GM21526 (cell line): ENCODE measurements at regions not wholly inside any gene's neighbourhood (a gene's known extent, or its start where the extent isn't known, plus 50 kb on each side); places are given as distances from the start of the nearest gene placed in this dataset.

Experiments used
- ATAC-seq: cut with Tn5 transposase; IDR thresholded peaks from one replicate; pipeline ENCODE4 v1.9.1; 2021; ENCODE audit warnings: moderate library complexity; ENCODE audit not compliant: unreplicated experiment, low FRiP score

DNA sequence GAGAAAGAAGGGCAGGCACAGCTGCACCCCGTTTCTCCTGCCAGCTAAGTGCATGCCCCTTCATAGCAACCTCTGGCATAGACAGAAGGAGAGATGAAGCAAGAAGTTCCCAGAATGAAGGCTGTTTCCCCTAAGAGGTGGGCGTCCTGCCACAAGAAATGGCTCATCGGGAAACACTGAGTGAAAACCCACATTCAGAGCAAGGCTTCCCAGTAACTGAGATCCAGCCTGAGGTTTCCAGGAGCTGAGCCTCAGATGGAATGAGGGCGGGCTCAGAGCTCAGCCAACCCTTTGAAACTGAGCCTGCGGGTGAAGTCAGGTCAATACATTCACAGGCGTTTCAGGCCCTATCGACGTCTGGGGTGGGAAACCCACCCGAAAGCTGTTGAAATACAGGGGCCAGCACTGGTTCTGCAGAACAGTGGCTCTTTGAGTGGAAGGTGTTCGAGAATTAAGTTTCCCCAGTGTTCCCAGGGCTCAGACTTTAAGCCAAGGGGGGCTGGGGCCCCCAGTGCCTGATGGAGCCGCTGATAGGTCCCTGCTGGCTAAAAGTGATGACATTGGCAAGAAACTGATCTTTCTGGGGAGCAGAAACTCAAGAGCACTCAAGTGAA is 510.2 kb downstream of the RPS24 start:
- ATAC-seq = no peak

DNA sequence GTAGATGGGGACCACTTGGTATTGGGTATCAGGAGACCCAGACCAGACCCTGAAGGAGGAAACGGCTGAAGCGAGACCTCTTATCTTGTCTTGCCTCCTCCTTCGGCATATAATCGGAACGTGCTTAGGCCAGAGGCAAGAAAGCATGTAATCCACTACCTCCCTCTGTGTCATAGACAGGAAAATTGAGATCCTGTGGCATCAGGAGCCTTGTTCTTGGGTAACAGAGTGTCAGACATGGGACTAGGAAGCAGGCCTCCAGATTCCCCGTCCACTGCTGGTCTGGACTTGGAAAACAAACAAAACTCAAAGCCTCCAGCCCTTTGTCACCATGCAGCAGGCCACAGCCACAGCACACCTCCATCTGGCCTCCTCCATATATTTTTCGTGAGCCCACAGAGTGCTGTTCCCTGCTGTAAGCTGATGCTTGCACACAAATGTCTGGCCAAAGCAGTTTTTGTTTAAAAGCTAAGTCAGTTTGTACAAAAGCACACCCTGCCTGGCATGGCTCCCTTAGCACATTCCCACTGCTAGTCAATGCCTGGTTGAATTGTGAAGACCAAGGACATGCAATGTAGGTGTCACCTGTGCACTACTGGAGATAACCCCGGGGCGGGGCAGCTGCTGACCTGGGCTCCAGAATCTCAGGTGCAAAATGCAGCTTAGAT is 510.9 kb downstream of the RPS24 start:
- ATAC-seq = no peak

DNA sequence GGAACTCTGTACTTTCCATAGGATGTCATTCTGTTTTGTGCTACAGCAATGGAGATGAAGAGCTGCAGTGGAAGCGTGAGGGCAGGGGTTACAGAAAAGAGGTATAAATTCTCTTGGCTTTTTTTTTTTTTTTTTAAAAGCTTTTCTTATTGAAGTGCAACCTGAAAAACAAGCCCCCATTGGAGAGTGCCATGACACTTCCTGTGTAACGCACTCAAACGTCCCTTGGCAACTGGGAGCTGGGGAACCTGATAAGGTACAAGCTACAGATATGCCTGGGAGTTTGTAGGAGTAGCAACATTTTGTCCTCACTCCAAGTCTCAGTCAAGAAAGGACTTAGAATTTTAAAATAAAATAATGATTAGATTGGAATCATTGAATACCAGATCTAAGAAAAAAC is 512.1 kb downstream of the RPS24 start:
- ATAC-seq = no peak

DNA sequence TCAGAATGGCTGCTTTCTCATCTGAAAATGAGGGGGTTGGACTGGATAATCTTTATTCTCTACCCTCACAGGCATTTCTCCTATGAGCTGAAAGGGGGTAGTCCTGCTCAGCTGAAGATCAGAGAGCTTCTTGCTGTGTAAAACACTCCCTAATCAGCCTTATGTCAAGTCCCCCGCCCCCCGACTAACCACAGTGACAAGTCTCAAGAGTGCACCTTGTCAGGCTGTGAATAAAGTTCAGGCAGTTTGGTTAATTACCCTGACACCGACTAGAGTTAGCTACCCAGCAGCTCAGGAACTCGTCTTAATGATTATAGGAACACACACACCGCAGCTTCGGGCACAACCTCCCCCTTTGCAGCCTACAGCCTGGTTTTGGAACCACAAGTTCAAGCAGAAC is 513.7 kb downstream of the RPS24 start:
- ATAC-seq = no peak

DNA sequence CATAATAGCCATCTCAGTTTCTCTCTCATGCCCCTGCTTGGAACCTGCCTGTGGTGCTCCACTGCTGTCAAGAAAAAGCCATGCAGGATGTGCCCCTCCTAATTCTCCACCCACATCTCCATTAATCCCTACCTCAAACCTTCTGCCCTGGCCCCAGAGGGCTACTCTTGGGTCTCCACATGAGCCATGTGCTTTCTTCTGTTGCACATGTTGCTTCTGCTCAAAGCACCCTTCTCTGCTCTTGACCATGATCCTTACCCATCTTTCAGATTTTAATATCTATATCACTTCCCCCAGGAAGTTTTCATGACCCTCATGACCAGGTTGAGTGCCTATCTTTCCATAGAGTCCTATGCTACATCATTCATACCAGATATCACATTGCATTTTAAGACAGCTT is 514.2 kb downstream of the RPS24 start:
- no peak for ATAC-seq

DNA sequence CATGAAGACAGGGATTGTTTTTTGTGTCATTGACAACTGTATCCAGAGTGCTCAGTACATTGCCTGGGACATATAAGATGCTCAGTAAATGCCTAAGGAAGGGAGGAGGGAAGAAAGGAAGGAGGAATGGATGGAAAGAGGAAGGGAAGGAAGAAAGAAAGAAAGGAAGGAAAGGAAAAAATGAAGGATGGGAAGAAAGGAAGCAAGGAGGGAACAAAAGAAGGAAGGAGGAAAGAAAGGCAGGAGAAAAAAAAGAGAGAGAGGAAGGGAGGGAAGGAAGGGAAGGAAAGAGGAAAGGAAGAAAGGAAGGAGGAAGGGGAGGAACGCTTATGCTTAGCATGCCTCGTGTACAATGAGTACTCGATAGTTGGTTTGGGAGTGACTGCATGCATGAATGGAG is 514.7 kb downstream of the RPS24 start:
- no peak for ATAC-seq

DNA sequence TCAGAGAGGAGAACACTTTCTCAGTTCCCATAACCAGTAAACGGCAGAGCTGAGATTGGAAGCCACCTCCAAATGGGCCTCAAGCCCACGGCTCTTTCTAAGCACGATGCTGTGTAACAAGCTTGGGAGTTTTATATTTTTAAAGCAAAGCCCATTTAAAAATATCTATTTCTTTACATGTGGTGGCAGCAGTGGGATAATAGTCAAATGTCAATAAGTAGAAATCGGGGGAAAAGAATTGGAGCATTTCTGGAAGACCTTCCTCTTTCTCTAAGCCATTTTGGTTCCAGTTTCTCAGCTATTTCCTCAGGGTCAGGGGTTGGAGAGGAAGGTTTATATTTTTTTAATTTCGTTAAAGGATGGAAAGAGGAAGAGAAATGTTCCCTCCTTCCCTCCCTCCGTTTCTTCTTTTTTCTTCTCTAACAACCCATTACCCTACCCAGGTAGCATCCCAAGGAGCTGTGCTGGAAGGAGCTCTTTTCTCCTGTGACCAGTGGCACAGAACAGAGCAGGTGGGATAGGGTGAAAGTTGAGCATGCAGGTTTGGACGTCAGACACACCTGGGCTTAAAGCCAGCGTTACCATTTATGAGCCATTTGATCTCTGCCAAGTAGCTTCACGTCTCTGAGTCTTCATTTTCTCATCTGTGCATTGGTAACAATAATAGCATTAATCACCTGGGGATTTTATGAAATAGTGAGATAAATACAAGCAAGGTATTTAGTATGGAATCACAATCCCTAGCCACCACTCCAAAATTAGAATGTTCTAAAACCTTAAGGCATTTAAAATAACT is 515.7 kb downstream of the RPS24 start:
- ATAC-seq = no peak

DNA sequence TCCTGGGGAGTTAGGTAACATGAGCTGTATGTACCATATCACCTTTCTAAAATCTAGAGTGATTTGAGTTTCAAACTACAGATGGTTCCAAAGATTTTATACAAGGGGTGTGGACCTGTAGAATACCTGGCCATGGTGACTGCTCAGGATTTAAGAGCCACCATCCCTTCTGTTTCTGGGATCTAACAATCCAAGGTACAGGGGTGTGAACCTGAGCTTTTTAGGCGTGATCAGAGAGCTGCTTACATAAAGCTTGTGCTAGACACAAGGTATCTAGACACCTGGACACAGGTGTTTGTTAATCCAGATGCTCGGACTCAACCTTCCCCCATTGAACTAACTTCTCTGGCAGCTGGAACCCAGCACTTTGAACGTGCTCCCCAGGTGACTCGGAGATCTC is 516.4 kb downstream of the RPS24 start:
- ATAC-seq = no peak

DNA sequence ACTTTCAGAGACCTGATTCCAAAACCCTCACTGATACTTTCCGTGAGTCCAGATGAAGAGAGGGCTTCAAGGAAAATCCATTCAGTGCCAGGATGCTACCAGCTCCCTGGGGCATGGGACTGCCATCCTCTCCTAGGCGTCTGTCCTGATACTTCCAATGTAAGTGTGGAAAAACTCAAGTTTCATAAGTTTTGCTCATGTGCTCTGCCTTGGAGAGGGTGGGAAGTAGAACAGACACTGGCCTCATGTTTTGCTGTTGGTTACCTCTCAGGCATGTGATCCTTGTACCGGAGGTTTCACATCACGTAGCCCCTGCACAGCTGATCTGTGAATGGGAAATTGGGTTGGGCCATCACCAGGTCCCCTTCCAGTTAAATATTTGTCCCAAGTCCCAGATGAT is 517.1 kb downstream of the RPS24 start:
- no peak for ATAC-seq

DNA sequence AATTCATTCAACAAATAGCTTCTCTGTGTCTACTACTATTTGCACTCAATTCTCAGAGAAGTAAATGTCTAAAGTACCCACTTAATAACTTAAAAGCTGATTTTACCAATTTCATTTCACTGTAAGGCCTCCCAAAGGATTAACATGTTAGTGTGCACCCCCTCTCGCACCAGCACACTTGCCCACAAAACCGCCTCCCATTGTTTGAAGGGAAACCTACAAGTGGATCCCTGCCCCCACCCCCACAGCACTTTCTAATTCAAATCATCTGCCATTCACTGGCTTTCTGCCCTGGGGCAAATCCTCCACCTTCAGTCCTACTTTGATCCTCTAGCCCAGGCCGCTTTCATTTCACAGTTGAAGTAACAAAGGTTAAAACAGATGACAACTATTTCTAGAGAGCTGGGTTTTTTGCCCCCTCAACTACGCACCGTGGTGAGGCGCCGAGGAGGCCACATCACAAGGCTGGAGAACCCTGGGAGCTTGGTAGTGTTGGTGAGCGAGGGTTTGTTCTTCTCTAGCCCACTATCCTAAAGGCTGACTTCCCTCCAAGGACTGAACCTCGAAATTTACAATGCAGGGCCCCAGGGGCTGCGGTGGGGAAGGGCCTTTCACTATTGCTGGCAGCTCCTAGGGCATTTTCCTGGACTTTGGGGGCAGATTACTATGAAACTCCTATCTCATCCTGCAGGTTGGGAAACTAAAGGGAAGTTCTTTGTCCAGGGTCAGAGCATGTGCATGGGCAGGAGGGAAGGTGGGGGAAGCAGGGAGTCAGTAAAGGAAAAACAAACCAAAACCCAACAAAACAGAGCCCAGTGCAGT is 517.4 kb upstream of the ZMIZ1 start:
- no peak for ATAC-seq

DNA sequence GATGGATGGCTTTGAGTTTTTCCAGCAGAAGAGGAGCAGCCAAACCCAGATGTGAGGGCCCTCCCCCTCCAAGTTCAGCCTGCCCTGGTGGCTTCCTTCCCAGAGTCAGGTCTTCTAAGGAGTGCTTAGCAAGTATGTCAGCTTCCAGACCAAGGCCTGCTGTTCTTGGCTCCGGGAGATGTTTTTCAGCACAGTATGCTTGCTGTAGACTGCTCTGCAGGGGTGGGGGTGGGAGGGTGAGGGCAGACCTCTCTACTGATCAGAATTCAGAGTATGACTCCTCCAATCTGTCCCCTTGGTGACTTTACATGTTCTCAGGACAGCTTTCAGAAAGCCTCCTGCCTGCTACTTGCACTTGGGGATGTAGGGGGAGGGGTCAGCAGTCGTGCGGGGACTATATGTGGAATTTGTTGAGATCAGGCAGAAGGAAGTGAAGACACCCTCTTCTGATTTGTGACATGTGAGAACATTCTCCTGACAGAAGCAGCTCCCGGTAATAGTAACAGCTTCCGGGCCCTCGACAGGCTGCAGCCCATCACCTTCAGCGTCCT is 516.4 kb upstream of the ZMIZ1 start:
- ATAC-seq = no peak

DNA sequence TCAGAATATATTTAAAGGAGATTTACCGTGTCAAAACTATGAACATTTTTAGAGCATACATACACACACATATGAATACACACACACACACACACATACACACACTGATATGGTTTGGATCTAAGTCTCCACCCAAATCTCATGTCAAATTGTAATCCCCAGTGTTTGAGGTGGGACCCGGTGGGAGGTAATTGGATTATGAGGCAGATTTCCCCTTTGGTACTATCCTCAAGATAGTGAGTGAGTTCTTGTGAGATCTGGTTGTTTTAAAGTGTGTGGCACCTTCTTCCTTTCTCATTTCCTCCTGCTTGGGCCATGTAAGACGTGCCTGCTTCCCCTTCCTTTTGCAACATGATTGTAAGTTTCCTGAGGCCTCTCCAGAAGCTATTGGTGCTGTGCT is 515.0 kb upstream of the ZMIZ1 start:
- ATAC-seq = no peak

DNA sequence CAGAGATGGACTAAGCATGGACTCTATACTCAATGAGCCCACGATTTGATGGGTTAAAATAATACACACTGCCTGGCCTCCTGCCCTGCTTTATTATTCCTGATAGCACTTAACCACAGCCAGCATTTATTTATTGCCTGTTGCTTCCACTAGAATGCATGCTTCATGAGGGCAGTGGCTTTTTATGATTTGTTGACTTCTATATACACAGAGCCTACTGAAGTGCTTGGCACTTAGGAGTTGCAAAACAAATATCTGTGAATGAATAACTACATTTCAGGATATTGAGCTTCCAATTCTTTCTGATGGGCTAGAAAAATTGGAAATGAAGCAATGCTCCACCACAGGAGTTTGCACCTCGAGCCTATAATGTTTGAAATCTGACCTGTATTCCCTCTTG is 513.6 kb upstream of the ZMIZ1 start:
- no peak for ATAC-seq

DNA sequence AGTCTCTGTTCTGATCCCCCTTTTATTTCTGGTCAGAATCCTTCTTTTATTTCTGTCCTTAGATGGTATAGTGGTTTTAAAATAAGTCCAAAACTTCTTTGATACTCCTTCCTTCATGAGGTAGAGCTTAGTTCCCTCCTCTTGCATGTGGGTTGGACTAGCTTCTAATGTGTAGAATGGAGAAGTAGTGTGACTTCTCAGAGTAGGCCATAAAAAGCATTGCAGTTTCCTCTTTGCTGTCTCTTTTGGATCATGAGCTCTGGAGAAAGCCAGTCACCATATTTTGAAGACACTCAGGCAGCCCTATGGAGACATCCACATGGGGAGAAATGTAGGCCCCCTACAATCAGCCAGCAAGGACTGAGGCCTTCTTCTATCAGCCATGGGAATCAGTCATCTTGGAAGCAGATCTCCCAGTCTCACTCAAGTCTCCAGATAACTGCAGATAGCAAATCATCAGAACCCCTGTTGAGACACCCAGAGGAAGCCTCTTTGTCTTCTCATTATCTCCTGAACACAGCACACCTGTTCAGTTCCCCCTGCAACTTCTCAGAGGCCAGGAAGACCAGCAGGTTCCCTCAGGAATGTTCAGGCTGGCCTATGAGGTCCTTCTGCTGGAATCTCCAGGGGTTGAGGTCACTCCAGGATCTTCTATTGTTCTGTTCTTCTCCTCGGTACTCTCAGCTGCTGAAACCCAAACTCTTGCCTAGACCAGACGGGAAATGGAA is 511.9 kb upstream of the ZMIZ1 start:
- no peak for ATAC-seq

DNA sequence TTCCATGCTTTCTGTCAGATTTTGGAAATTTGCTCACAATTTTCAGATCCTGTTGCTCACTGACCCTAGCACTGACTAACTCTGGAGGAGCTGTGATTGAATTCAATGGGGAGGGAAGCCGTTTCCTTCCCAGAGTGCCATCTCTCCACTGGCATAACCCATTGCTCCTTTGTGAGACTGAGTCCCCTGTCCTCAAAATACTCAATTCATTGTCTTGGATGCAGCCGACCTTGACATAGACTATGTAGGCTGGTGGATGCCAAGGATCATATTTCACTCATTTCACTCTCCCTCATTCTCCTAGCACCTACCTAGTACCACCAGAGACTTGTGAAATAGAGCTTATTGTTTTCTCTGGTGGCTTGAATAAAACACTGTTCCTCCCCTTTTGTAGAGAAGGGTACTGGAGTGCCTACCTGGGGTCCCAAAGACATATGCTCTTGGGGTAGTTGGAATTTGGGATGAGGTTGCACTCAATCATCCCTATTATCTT is 511.3 kb upstream of the ZMIZ1 start:
- no peak for ATAC-seq

DNA sequence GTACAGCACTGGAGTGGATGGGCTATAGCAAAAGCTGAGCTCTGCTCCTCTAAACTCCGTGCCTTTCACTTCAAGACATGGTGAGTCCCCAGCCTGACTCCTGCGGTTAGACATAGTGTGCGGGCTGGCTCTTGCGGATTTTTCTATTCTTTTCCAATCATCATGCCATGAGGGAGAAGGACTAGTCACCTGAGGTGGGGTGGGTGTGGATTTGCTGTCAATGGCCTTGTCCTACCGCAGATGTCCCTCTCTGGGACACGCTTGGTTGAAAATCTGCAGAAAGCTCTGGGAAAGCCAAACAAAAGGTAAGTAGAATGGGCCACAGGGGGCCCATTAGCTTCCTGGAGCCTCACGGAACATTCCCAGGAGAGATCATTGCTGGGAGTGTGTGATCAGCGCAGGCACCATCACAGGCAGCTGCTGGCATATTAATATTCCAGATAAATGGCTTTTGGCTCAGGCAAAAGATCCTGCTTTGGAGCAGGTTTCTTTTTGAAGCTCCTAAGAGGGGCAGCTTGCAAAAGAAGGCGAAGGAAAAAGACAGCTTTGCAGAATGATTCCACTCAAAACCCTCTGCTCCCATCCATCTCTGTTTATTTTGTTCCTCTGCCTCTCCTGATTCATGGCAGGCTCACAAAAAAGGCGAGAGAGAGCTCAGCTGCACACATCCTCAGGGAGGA is 509.0 kb upstream of the ZMIZ1 start:
- no peak for ATAC-seq

DNA sequence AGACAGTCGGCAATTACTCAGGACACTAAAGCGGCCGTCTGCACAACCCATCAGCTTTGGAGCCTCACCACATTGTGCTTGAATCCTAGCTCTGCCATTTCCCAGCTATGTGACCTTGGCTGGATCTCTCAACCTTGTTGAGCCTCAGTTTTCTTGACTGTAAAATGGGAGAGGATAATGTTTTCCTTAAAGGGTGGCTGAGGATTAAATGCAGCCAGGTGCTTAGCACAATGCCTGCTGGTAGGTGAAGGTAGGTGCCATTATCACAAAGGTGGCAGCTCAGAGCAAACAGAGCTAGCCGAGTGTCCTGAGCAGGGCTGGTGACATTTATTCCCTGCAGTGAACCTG is 508.5 kb upstream of the ZMIZ1 start:
- no peak for ATAC-seq

DNA sequence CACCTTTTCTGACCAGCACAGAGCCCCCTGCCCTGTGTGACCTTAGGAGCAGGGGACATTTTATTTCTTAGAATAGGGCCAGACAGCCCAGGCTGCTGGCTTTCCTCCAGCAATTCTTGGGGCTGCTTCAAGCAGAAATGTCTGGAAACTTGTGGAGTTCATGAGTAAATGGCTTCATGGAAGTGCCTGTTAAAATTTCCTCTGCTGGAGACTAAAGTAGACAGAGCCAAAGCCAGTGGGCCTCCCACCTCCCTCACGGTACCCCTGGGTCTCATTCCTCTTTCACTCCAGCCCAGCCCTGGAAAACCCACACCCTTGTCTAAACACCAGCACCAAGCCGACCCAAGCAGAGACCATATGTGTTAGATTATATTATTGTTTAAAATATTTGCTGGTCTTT is 505.5 kb upstream of the ZMIZ1 start:
- ATAC-seq = no peak

DNA sequence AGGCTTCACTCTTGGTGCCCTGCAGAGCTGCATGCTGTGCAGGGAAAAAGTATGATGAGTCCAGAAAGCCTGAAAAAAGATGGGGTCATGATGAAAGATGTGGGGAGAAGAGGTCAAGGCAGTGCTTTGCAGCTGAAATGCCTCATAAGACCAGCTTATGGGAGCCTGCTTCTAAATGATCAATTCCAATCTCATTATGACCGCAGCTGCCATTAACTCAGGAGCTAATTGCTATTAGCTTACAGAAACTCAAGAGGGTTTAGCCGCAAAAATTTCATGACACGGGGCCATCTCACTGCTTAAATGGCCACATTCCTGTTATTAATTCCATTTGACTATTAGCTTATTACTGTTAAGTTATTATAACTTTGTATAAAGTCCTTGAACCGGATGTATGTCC is 502.9 kb upstream of the ZMIZ1 start:
- no peak for ATAC-seq
